H1 (cell line): ENCODE measurements at regions not wholly inside any gene's neighbourhood (a gene's known extent, or its start where the extent isn't known, plus 50 kb on each side); places are given as distances from the start of the nearest gene placed in this dataset.

Experiments
- CTCF ChIA-PET: fragments of 300-600 bp; sonication (Branson Sonifier 250); formaldehyde crosslinking; loops from one replicate; lab custom pipeline; 2021; ENCODE audit not compliant: partially characterized antibody; lab: Charles Lee
- POLR2A ChIA-PET: fragments of 300-600 bp; sonication (Branson Sonifier 250); formaldehyde crosslinking; loops from one replicate; lab custom pipeline; 2021; ENCODE audit warnings: inconsistent platforms; ENCODE audit not compliant: partially characterized antibody; lab: Charles Lee
- DNase-seq, 2 experiments: peaks; one replicate each; pipeline versions ENCODE4 v3.0.0 to v3.0.0-alpha.2; 2010 to 2022; ENCODE audit warnings: low spot score in 2 of 2, low read depth in 1 of 2, mixed read lengths in 1 of 2
- FAIRE-seq: peaks from 2 replicates; lab custom pipeline; 2011; peaks lifted over from hg19 to GRCh38; lab: Jason Lieb, UNC
- H2AFZ ChIP-seq: 2 replicates; pipeline ENCODE4 v1.8.1; 2012; ENCODE audit warnings: low read length, inconsistent platforms
- H2AK5ac ChIP-seq: 2 replicates; pipeline ENCODE4 v1.6.1; 2013; ENCODE audit warnings: low read depth, low read length
- H2BK120ac ChIP-seq: replicated peaks from 2 replicates; pipeline ENCODE3; 2013; ENCODE audit warnings: low read depth, low read length, inconsistent platforms
- H2BK12ac ChIP-seq: 2 replicates; pipeline ENCODE4 v1.6.1; 2013; ENCODE audit warnings: low read depth, low read length
- H2BK15ac ChIP-seq: 2 replicates; pipeline ENCODE4 v1.6.1; 2013; ENCODE audit warnings: low read length
- H2BK20ac ChIP-seq: 2 replicates; pipeline ENCODE4 v1.6.1; 2013; ENCODE audit warnings: low read length
- H2BK5ac ChIP-seq: 2 replicates; pipeline ENCODE4 v1.6.1; 2013; ENCODE audit warnings: low read depth, low read length
- H3K14ac ChIP-seq: 2 replicates; pipeline ENCODE4 v1.6.1; 2013; ENCODE audit warnings: inconsistent platforms; ENCODE audit not compliant: insufficient read length
- H3K18ac ChIP-seq: 2 replicates; pipeline ENCODE4 v1.6.1; 2013; ENCODE audit warnings: low read length; ENCODE audit errors: extremely low read depth
- H3K23ac ChIP-seq: 2 replicates; pipeline ENCODE4 v1.6.1; 2013; ENCODE audit warnings: inconsistent platforms; ENCODE audit not compliant: insufficient read length
- H3K23me2 ChIP-seq: 2 replicates; pipeline ENCODE4 v1.6.1; 2013; ENCODE audit warnings: low read depth, low read length
- H3K27ac ChIP-seq: 2 replicates; pipeline ENCODE4 v1.6.1; 2011; ENCODE audit warnings: low read depth, low read length, inconsistent platforms
- H3K27me3 ChIP-seq, 4 experiments: replicated peaks in 1 of 4; 1 replicate in 1 of 4; 2 replicates in 3 of 4; pipeline versions ENCODE4 v1.6.1 to v1.8.1; 2011 to 2013; ENCODE audit warnings: low read length in 3 of 4, mild to moderate bottlenecking in 3 of 4, inconsistent platforms in 2 of 4, mixed read lengths in 2 of 4, moderate library complexity in 1 of 4; ENCODE audit not compliant: control insufficient read depth in 3 of 4, insufficient read depth in 3 of 4; ENCODE audit errors: extremely low read depth in 1 of 4
- H3K36me3 ChIP-seq, 4 experiments: 2 replicates each; pipeline versions ENCODE4 v1.6.1 to v1.8.1; 2011 to 2013; ENCODE audit warnings: mild to moderate bottlenecking in 4 of 4, low read length in 3 of 4, moderate library complexity in 2 of 4, control low read depth in 1 of 4, inconsistent platforms in 1 of 4; ENCODE audit not compliant: insufficient read depth in 4 of 4, control insufficient read depth in 2 of 4
- H3K4ac ChIP-seq: replicated peaks from 2 replicates; pipeline ENCODE3; 2013; ENCODE audit warnings: low read length, low read depth, mixed read lengths, inconsistent platforms; ENCODE audit not compliant: insufficient read length
- H3K4me1 ChIP-seq, 4 experiments: replicated peaks in 1 of 4; 1 replicate in 1 of 4; 2 replicates in 3 of 4; pipeline versions ENCODE4 v1.6.1 to v1.8.1; 2011 to 2013; ENCODE audit warnings: low read length in 3 of 4, inconsistent platforms in 2 of 4, mixed read lengths in 1 of 4; ENCODE audit not compliant: insufficient read depth in 4 of 4, control insufficient read depth in 3 of 4
- H3K4me2 ChIP-seq, 2 experiments: 2 replicates each; pipeline versions ENCODE4 v1.6.1 to v1.8.1; 2011 to 2013; ENCODE audit warnings: low read depth in 2 of 2, low read length in 2 of 2, control low read depth in 1 of 2, inconsistent platforms in 1 of 2, mild to moderate bottlenecking in 1 of 2; ENCODE audit not compliant: insufficient read depth in 1 of 2
- H3K4me3 ChIP-seq, 4 experiments: fragments of 200-600, 300-600 bp in 1 of 4; sonication (generic), shearing (Covaris generic), sonication (Bioruptor Twin) in 1 of 4; 2 replicates each; pipeline versions ENCODE4 v1.5.1 to v1.8.1; 2011 to 2016; ENCODE audit warnings: low read length in 4 of 4, low read depth in 3 of 4, control low read depth in 2 of 4, inconsistent platforms in 2 of 4, mild to moderate bottlenecking in 2 of 4, mixed read lengths in 1 of 4, moderate library complexity in 1 of 4; ENCODE audit not compliant: insufficient read depth in 2 of 4; ENCODE audit errors: extremely low read depth in 1 of 4
- H3K56ac ChIP-seq: replicated peaks from 2 replicates; pipeline ENCODE3; 2013; ENCODE audit warnings: low read depth, mild to moderate bottlenecking, mixed read lengths, low read length, inconsistent platforms; ENCODE audit not compliant: insufficient read length
- H3K79me1 ChIP-seq: 2 replicates; pipeline ENCODE4 v1.6.1; 2013; ENCODE audit warnings: low read depth, low read length, control low read depth
- H3K79me2 ChIP-seq, 2 experiments: 2 replicates each; pipeline versions ENCODE4 v1.6.1 to v1.8.1; 2012 to 2013; ENCODE audit warnings: low read length in 2 of 2, mild to moderate bottlenecking in 2 of 2, inconsistent platforms in 1 of 2; ENCODE audit not compliant: insufficient read depth in 2 of 2, control insufficient read depth in 1 of 2
- H3K9ac ChIP-seq, 4 experiments: replicated peaks in 1 of 4; 1 replicate in 1 of 4; 2 replicates in 3 of 4; pipeline versions ENCODE4 v1.6.1 to v1.8.1; 2011 to 2013; ENCODE audit warnings: low read depth in 3 of 4, low read length in 3 of 4, control low read depth in 2 of 4, mild to moderate bottlenecking in 2 of 4, moderate library complexity in 2 of 4, inconsistent platforms in 1 of 4; ENCODE audit errors: extremely low read depth in 1 of 4
- H3K9me3 ChIP-seq, 2 experiments: 2 replicates each; pipeline versions ENCODE4 v1.6.1 to v1.8.1; 2012 to 2013; ENCODE audit warnings: mild to moderate bottlenecking in 2 of 2, moderate library complexity in 2 of 2, control low read depth in 1 of 2, inconsistent platforms in 1 of 2, low read depth in 1 of 2, low read length in 1 of 2, mixed read lengths in 1 of 2; ENCODE audit not compliant: insufficient read depth in 2 of 2
- H4K20me1 ChIP-seq, 2 experiments: replicated peaks in 1 of 2; 2 replicates each; pipeline versions ENCODE3 to v1.8.1; 2011 to 2013; ENCODE audit warnings: inconsistent platforms in 2 of 2, low read length in 2 of 2, mild to moderate bottlenecking in 1 of 2; ENCODE audit not compliant: insufficient read depth in 2 of 2, control insufficient read depth in 1 of 2
- H4K5ac ChIP-seq: 2 replicates; pipeline ENCODE4 v1.6.1; 2013; ENCODE audit warnings: low read length, low read depth, mixed read lengths, inconsistent platforms; ENCODE audit not compliant: insufficient read length
- H4K8ac ChIP-seq: 2 replicates; pipeline ENCODE4 v1.8.0; 2013; ENCODE audit warnings: mild to moderate bottlenecking, moderate library complexity, low read length, inconsistent platforms; ENCODE audit not compliant: insufficient read depth; ENCODE audit errors: extremely low read depth
- H4K91ac ChIP-seq: replicated peaks from 2 replicates; pipeline ENCODE3; 2013; ENCODE audit warnings: low read length, mixed read lengths, inconsistent platforms; ENCODE audit not compliant: insufficient read length
- WGBS, 2 experiments: shearing (Covaris generic) in 1 of 2; methylation state at CpG; one replicate each; pipeline versions ENCODE4 v1.1.6 to v1.1.7; 2013 to 2015; ENCODE audit warnings: low lambda C conversion rate in 2 of 2, mixed read lengths in 2 of 2, inconsistent platforms in 1 of 2, low coverage in 1 of 2, missing lambda C conversion rate in 1 of 2; ENCODE audit not compliant: insufficient replicate concordance in 2 of 2, insufficient coverage in 1 of 2, insufficient read length in 1 of 2; ENCODE audit errors: extremely low coverage in 1 of 2, missing lambda C conversion rate in 1 of 2; 5-methylcytosine and 5-hydroxymethylcytosine counted together
- TF ChIP-seq, protein P1 (sequence below): fragments of 300-600 bp; sonication (generic); IDR thresholded peaks from 2 replicates; pipeline ENCODE4 v1.7.1; 2012; ENCODE audit warnings: low read length, moderate library complexity, mild to moderate bottlenecking, inconsistent platforms; ENCODE audit not compliant: insufficient replicate concordance

- no peak overlapping the region for H2BK15ac ChIP-seq
- POLR2A ChIA-PET: no interaction called here
- TF ChIP-seq, protein P1, sequence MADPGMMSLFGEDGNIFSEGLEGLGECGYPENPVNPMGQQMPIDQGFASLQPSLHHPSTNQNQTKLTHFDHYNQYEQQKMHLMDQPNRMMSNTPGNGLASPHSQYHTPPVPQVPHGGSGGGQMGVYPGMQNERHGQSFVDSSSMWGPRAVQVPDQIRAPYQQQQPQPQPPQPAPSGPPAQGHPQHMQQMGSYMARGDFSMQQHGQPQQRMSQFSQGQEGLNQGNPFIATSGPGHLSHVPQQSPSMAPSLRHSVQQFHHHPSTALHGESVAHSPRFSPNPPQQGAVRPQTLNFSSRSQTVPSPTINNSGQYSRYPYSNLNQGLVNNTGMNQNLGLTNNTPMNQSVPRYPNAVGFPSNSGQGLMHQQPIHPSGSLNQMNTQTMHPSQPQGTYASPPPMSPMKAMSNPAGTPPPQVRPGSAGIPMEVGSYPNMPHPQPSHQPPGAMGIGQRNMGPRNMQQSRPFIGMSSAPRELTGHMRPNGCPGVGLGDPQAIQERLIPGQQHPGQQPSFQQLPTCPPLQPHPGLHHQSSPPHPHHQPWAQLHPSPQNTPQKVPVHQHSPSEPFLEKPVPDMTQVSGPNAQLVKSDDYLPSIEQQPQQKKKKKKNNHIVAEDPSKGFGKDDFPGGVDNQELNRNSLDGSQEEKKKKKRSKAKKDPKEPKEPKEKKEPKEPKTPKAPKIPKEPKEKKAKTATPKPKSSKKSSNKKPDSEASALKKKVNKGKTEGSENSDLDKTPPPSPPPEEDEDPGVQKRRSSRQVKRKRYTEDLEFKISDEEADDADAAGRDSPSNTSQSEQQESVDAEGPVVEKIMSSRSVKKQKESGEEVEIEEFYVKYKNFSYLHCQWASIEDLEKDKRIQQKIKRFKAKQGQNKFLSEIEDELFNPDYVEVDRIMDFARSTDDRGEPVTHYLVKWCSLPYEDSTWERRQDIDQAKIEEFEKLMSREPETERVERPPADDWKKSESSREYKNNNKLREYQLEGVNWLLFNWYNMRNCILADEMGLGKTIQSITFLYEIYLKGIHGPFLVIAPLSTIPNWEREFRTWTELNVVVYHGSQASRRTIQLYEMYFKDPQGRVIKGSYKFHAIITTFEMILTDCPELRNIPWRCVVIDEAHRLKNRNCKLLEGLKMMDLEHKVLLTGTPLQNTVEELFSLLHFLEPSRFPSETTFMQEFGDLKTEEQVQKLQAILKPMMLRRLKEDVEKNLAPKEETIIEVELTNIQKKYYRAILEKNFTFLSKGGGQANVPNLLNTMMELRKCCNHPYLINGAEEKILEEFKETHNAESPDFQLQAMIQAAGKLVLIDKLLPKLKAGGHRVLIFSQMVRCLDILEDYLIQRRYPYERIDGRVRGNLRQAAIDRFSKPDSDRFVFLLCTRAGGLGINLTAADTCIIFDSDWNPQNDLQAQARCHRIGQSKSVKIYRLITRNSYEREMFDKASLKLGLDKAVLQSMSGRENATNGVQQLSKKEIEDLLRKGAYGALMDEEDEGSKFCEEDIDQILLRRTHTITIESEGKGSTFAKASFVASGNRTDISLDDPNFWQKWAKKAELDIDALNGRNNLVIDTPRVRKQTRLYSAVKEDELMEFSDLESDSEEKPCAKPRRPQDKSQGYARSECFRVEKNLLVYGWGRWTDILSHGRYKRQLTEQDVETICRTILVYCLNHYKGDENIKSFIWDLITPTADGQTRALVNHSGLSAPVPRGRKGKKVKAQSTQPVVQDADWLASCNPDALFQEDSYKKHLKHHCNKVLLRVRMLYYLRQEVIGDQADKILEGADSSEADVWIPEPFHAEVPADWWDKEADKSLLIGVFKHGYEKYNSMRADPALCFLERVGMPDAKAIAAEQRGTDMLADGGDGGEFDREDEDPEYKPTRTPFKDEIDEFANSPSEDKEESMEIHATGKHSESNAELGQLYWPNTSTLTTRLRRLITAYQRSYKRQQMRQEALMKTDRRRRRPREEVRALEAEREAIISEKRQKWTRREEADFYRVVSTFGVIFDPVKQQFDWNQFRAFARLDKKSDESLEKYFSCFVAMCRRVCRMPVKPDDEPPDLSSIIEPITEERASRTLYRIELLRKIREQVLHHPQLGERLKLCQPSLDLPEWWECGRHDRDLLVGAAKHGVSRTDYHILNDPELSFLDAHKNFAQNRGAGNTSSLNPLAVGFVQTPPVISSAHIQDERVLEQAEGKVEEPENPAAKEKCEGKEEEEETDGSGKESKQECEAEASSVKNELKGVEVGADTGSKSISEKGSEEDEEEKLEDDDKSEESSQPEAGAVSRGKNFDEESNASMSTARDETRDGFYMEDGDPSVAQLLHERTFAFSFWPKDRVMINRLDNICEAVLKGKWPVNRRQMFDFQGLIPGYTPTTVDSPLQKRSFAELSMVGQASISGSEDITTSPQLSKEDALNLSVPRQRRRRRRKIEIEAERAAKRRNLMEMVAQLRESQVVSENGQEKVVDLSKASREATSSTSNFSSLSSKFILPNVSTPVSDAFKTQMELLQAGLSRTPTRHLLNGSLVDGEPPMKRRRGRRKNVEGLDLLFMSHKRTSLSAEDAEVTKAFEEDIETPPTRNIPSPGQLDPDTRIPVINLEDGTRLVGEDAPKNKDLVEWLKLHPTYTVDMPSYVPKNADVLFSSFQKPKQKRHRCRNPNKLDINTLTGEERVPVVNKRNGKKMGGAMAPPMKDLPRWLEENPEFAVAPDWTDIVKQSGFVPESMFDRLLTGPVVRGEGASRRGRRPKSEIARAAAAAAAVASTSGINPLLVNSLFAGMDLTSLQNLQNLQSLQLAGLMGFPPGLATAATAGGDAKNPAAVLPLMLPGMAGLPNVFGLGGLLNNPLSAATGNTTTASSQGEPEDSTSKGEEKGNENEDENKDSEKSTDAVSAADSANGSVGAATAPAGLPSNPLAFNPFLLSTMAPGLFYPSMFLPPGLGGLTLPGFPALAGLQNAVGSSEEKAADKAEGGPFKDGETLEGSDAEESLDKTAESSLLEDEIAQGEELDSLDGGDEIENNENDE: no peak
Observed at GRCh38 chr5:56522960-56523359, 289.8 kb upstream of the ANKRD55 start.

More at GRCh38 chr5:56522960-56523359, 289.8 kb upstream of the ANKRD55 start:
- H4K20me1 ChIP-seq: no peaks in the 10 kb centered on the region
- no peaks in the 10 kb centered on the region; a peak in 1 of 7 replicates for H3K4me1 ChIP-seq
- H3K23me2 ChIP-seq: no peaks in the 10 kb centered on the region
- no peak overlapping the region for H3K14ac ChIP-seq
- H3K79me1 ChIP-seq: no peaks in the 10 kb centered on the region
- CTCF ChIA-PET: no interaction called here
- WGBS, 2 experiments: 88% methylated on average over 1 of the region's 1 CpG; no CpG with 5 or more reads in 1 of the 2 experiments
- H3K4me3 ChIP-seq: no peak overlapping the region
- no peak overlapping the region for H2AFZ ChIP-seq
- no peak overlapping the region for H2BK20ac ChIP-seq
- no peaks in the 10 kb centered on the region for H3K27me3 ChIP-seq
- H3K4ac ChIP-seq: no peak overlapping the region
- H3K36me3 ChIP-seq: no peaks in the 10 kb centered on the region
- no peak overlapping the region for H3K9ac ChIP-seq
- H3K56ac ChIP-seq: no peak overlapping the region
- H3K23ac ChIP-seq: no peak overlapping the region
- DNase-seq (no peak), FAIRE-seq (no peak)
- H4K5ac ChIP-seq: no peak overlapping the region
- no peak overlapping the region for H2AK5ac ChIP-seq
- no peaks in the 10 kb centered on the region for H3K79me2 ChIP-seq
- no peaks in the 10 kb centered on the region for H3K9me3 ChIP-seq
- H2BK12ac ChIP-seq: no peak overlapping the region
- H4K8ac ChIP-seq: no peak overlapping the region
- H3K18ac ChIP-seq: no peak overlapping the region
- H2BK120ac ChIP-seq: no peak overlapping the region
- no peak overlapping the region for H2BK5ac ChIP-seq
- H4K91ac ChIP-seq: no peak overlapping the region
- H3K27ac ChIP-seq: no peak overlapping the region
- H3K4me2 ChIP-seq: no peak overlapping the region
